OCI-LY1 (cell line): ENCODE measurements at regions not wholly inside any gene's neighbourhood (a gene's known extent, or its start where the extent isn't known, plus 50 kb on each side); places are given as distances from the start of the nearest gene placed in this dataset.

Source experiments
- CTCF ChIP-seq: fragments of 200-600 bp; sonication (generic), shearing (Covaris generic); IDR thresholded peaks from 2 replicates; pipeline ENCODE4 v1.5.1; 2017; ENCODE audit warnings: mild to moderate bottlenecking, antibody characterized with exemption, low read length, moderate library complexity, mixed read lengths
- EZH2 ChIP-seq: fragments of 200-600 bp; sonication (generic), shearing (Covaris generic); IDR thresholded peaks from 2 replicates; pipeline ENCODE4 v1.8.0; 2017; ENCODE audit warnings: borderline replicate concordance, mixed run types, mild to moderate bottlenecking, antibody characterized with exemption, low read length, moderate library complexity, mixed read lengths

GRCh38 chr14:22233377-22233776, 355.6 kb downstream of the DAD1 start:
- no peak for TF ChIP-seq CTCF
- no peak for TF ChIP-seq EZH2
